ENCODE measurements at regions not wholly inside any gene's neighbourhood (a gene's known extent, or its start where the extent isn't known, plus 50 kb on each side); places are given as distances from the start of the nearest gene placed in this dataset.
A peak's percentile ranks its signal among the peaks of the same experiment; 100 is the strongest.

DNA sequence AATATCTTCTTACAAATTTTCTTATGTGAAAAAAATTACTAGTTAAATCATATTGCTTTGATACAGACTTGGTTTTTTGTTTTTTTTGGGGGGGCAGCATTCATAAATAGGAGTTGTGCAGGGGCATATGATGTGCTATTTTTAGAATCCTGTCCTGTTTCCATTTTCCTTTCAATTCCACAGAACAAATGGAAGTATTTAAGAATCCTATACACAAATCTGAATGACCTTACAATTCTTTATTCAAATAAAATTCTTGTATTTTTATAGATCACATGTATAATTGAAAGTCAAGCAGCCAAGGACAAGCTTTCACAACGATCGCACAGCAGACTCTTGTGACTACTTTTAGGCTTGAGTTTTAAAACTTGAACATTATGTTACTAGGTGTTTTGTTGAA is 523.9 kb downstream of the ANKRD50 start:
- H3K4me1 ChIP-seq (ENCODE audit: insufficient read depth): no peaks in the 10 kb centered on the region
- DNase-seq (ENCODE audit: extremely low spot score): no peak
- 59% methylated on average over 2 of the region's 2 CpGs for WGBS
- H3K4me3 ChIP-seq (ENCODE audit: low read depth, low read length): no peak overlapping the region
- no peaks in the 10 kb centered on the region for H3K36me3 ChIP-seq (ENCODE audit: insufficient read depth)
- H3K27ac ChIP-seq (ENCODE audit: low read depth): no peak overlapping the region

DNA sequence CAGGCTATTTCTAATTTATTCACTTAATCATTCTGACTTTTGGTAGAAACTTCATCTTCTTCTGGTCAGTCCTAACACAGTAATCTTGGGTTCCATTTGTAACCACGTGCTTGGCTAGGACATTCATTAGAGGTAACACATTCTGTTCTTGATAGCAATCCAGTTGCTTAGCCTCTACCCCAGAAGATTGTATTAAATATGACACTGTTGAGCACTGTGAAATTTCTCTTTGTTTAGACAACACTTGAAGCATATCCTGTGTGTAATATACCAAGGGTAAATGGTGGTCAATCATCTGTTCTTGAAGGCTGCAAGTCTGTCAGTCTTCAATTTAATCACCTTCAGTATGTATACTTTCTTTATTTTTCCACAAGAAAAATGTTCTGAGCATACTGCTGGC is 523.0 kb downstream of the ANKRD50 start:
- 60% methylated on average over 1 of the region's 1 CpG for WGBS
- no peaks in the 10 kb centered on the region for H3K4me1 ChIP-seq (ENCODE audit: insufficient read depth)
- H3K4me3 ChIP-seq (ENCODE audit: low read depth, low read length): no peak overlapping the region
- no peaks in the 10 kb centered on the region for H3K36me3 ChIP-seq (ENCODE audit: insufficient read depth)
- no peak for DNase-seq (ENCODE audit: extremely low spot score)
- no peak overlapping the region for H3K27ac ChIP-seq (ENCODE audit: low read depth)

DNA sequence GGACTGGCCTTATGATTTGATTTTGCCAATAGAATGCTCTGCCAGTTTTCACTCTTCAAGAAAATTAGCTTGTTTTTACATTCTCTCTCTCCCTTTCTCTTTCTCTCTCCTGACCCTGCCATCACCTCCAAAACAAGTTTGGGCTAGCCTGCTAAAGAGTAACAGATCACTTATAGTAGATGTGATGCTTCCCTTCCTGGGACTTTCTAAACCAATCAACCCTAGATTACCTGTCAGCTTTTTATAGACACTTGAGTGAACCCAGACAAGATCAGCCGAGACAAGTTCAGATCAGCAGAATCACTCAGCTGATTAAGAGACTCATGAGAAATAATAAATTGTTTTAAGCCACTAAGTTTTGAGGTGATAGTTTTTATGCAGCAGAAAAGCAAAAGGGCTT is 521.2 kb downstream of the ANKRD50 start:
- no peak overlapping the region for H3K4me3 ChIP-seq (ENCODE audit: low read depth, low read length)
- 78% methylated on average over 1 of the region's 1 CpG for WGBS
- no peak overlapping the region for H3K27ac ChIP-seq (ENCODE audit: low read depth)
- no peaks in the 10 kb centered on the region for H3K4me1 ChIP-seq (ENCODE audit: insufficient read depth)
- no peak for DNase-seq (ENCODE audit: extremely low spot score)
- H3K36me3 ChIP-seq (ENCODE audit: insufficient read depth): no peaks in the 10 kb centered on the region

DNA sequence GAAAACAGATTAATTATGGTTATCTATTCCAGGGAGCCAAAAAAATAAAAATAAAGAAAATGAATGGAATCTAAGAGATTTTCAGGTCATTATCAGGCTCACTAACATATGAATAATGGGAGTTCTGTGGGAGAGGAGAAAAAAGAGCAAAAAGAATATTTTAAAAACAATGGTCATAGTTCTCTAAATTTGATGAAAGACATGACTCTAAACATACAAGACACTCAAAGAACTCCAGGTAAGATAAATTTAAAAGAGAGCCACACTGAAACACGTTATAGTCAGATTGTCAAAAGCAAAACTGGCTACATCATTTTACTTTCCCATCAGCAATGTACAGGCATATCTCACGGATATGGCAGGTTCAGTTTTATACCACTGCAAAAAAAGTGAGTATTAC is 520.0 kb downstream of the ANKRD50 start:
- no peak overlapping the region for H3K27ac ChIP-seq (ENCODE audit: low read depth)
- H3K4me3 ChIP-seq (ENCODE audit: low read depth, low read length): no peak overlapping the region
- H3K36me3 ChIP-seq (ENCODE audit: insufficient read depth): no peaks in the 10 kb centered on the region
- 90% methylated on average over 2 of the region's 2 CpGs for WGBS
- no peaks in the 10 kb centered on the region for H3K4me1 ChIP-seq (ENCODE audit: insufficient read depth)
- no peak for DNase-seq (ENCODE audit: extremely low spot score)

- no peak for DNase-seq (ENCODE audit: extremely low spot score)
- no peak overlapping the region for H3K27ac ChIP-seq (ENCODE audit: low read depth)
- no peak overlapping the region for H3K4me3 ChIP-seq (ENCODE audit: low read depth, low read length)
- no peaks in the 10 kb centered on the region for H3K4me1 ChIP-seq (ENCODE audit: insufficient read depth)
- no peaks in the 10 kb centered on the region for H3K36me3 ChIP-seq (ENCODE audit: insufficient read depth)
- WGBS: 86% methylated on average over 2 of the region's 2 CpGs
Measured at GRCh38 chr4:124199185-124199584, 513.3 kb downstream of the ANKRD50 start.

DNA sequence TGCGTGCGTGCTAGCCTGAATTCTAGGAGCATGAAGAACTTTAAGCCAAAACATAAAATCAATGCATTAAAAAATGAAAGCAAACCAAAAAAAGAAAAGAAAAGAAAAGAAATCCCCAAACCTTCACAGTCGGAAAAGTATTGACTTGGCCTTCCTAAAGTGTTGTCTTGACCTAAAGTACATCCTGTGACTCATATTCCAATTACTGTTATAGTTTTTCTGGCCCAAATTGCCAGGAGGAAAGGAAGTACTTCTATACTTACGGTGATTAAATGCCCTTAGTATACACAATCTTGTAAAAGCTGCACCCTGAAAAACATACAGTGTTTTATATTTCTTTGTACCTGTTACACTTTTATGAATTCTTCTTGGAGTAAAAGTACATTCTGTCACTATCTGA is 512.8 kb downstream of the ANKRD50 start:
- H3K4me1 ChIP-seq (ENCODE audit: insufficient read depth): no peaks in the 10 kb centered on the region
- no peaks in the 10 kb centered on the region for H3K36me3 ChIP-seq (ENCODE audit: insufficient read depth)
- 78% methylated on average over 4 of the region's 4 CpGs for WGBS
- H3K27ac ChIP-seq (ENCODE audit: low read depth): no peak overlapping the region
- no peak for DNase-seq (ENCODE audit: extremely low spot score)
- H3K4me3 ChIP-seq (ENCODE audit: low read depth, low read length): no peak overlapping the region

GRCh38 chr4:124201636-124202035 is 510.9 kb downstream of the ANKRD50 start:
- no peaks in the 10 kb centered on the region for H3K36me3 ChIP-seq (ENCODE audit: insufficient read depth)
- H3K4me3 ChIP-seq (ENCODE audit: low read depth, low read length): no peak overlapping the region
- H3K27ac ChIP-seq (ENCODE audit: low read depth): no peak overlapping the region
- DNase-seq (ENCODE audit: extremely low spot score): no peak
- no peaks in the 10 kb centered on the region for H3K4me1 ChIP-seq (ENCODE audit: insufficient read depth)
- WGBS: 33% methylated on average over 1 of the region's 1 CpG

- H3K4me3 ChIP-seq (ENCODE audit: low read depth, low read length): no peak overlapping the region
- 18% methylated on average over 2 of the region's 2 CpGs for WGBS
- no peak overlapping the region for H3K27ac ChIP-seq (ENCODE audit: low read depth)
- no peaks in the 10 kb centered on the region for H3K4me1 ChIP-seq (ENCODE audit: insufficient read depth)
- H3K36me3 ChIP-seq (ENCODE audit: insufficient read depth): no peaks in the 10 kb centered on the region
- no peak for DNase-seq (ENCODE audit: extremely low spot score)
Measured at GRCh38 chr4:124202099-124202498, 510.4 kb downstream of the ANKRD50 start.

- no peak for DNase-seq (ENCODE audit: extremely low spot score)
- H3K4me1 ChIP-seq (ENCODE audit: insufficient read depth): no peaks in the 10 kb centered on the region
- no peaks in the 10 kb centered on the region for H3K36me3 ChIP-seq (ENCODE audit: insufficient read depth)
- no peak overlapping the region for H3K4me3 ChIP-seq (ENCODE audit: low read depth, low read length)
- WGBS: 35% methylated on average over 3 of the region's 3 CpGs
- no peak overlapping the region for H3K27ac ChIP-seq (ENCODE audit: low read depth)
Measured at GRCh38 chr4:124203613-124204238, 508.8 kb downstream of the ANKRD50 start.

GRCh38 chr4:124206779-124207605 is 505.5 kb downstream of the ANKRD50 start:
- DNase-seq (ENCODE audit: extremely low spot score): no peak
- H3K27ac ChIP-seq (ENCODE audit: low read depth): no peak overlapping the region
- H3K4me3 ChIP-seq (ENCODE audit: low read depth, low read length): no peak overlapping the region
- 91% methylated on average over 9 of the region's 9 CpGs for WGBS
- H3K36me3 ChIP-seq (ENCODE audit: insufficient read depth): no peaks in the 10 kb centered on the region
- H3K4me1 ChIP-seq (ENCODE audit: insufficient read depth): no peaks in the 10 kb centered on the region

GRCh38 chr4:124209211-124209610 is 503.3 kb downstream of the ANKRD50 start:
- H3K4me1 ChIP-seq (ENCODE audit: insufficient read depth): no peaks in the 10 kb centered on the region
- no peaks in the 10 kb centered on the region for H3K36me3 ChIP-seq (ENCODE audit: insufficient read depth)
- 85% methylated on average over 3 of the region's 3 CpGs for WGBS
- H3K27ac ChIP-seq (ENCODE audit: low read depth): no peak overlapping the region
- no peak overlapping the region for H3K4me3 ChIP-seq (ENCODE audit: low read depth, low read length)
- no peak for DNase-seq (ENCODE audit: extremely low spot score)

GRCh38 chr4:124209626-124210025 is 502.9 kb downstream of the ANKRD50 start:
- Histone ChIP-seq H3K4me3 (ENCODE audit: low read depth, low read length) (no peak overlapping the region), H3K36me3 (ENCODE audit: insufficient read depth) (no peaks in the 10 kb centered on the region), H3K4me1 (ENCODE audit: insufficient read depth) (no peaks in the 10 kb centered on the region), H3K27ac (ENCODE audit: low read depth) (no peak overlapping the region)
- DNase-seq (ENCODE audit: extremely low spot score): no peak
- 64% methylated on average over 2 of the region's 2 CpGs for WGBS

DNA sequence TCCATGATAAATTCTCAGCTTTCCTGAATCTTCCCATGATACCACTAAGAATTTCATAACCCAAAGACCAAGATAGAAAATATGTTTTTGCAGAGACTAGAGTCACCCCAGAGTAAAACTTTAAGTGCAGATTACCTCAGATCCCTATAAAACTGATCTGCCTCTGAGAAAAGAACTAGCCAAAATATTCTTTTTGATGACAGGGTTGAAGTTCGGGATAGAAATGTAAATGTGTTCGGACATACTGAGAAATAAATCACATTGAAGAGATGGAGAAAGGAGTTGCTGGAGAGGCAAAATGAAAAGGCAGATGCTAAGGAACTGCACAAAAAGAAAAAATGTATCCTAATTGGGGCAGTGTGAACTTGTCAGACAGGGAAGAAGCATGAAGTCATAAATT is 501.8 kb downstream of the ANKRD50 start:
- Histone ChIP-seq H3K27ac (ENCODE audit: low read depth) (no peak overlapping the region), H3K36me3 (ENCODE audit: insufficient read depth) (no peaks in the 10 kb centered on the region), H3K4me3 (ENCODE audit: low read depth, low read length) (no peak overlapping the region), H3K4me1 (ENCODE audit: insufficient read depth) (no peaks in the 10 kb centered on the region)
- no peak for DNase-seq (ENCODE audit: extremely low spot score)
- WGBS: 79% methylated on average over 2 of the region's 2 CpGs

GRCh38 chr4:124212815-124213630 is 499.5 kb downstream of the ANKRD50 start:
- H3K27ac ChIP-seq (ENCODE audit: low read depth): no peak overlapping the region
- peak; percentile 64 for DNase-seq (ENCODE audit: extremely low spot score)
- WGBS: 9% methylated on average over 3 of the region's 3 CpGs
- no peaks in the 10 kb centered on the region for H3K4me1 ChIP-seq (ENCODE audit: insufficient read depth)
- H3K36me3 ChIP-seq (ENCODE audit: insufficient read depth): no peaks in the 10 kb centered on the region
- no peak overlapping the region for H3K4me3 ChIP-seq (ENCODE audit: low read depth, low read length)
